Body of pancreas (tissue), 4 donors: ENCODE measurements at regions not wholly inside any gene's neighbourhood (a gene's known extent, or its start where the extent isn't known, plus 50 kb on each side); places are given as distances from the start of the nearest gene placed in this dataset.

Source experiments
- POLR2A ChIP-seq, 3 donors: fragments of 450-650 bp; IDR thresholded peaks; one replicate each; pipeline ENCODE4 v1.6.1; 2016; ENCODE audit warnings: antibody characterized with exemption in 3 of 3, mild to moderate bottlenecking in 2 of 3
- TF ChIP-seq, protein P1 (sequence below), 7 experiments: fragments of 450-650 bp in 4 of 7; fragments of 200-600 bp in 3 of 7; sonication (generic) in 3 of 7; IDR thresholded peaks; one replicate each; pipeline ENCODE4 v1.5.1; 2016 to 2019; ENCODE audit warnings: antibody characterized with exemption in 7 of 7

DNA sequence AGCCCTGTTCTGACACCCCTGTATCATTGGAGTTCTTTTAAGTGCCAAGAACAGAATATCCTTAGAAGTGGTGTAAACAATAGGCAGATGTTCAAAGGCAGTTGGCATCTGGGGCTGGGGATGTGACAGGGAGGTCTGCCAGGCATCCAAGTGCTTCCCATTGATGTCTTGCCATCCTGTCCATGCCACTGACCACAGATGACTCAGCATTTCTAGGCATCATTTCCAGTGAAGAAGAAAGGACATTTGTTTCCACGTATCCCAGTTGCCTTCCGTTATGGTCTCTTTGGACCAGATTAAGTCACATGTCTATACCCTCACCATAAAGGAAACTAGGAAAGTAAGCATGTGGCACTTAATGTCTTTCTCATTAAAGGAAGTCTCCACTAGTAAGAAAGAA, 76.7 kb upstream of the BARX2 start:
- TF ChIP-seq, protein P1, sequence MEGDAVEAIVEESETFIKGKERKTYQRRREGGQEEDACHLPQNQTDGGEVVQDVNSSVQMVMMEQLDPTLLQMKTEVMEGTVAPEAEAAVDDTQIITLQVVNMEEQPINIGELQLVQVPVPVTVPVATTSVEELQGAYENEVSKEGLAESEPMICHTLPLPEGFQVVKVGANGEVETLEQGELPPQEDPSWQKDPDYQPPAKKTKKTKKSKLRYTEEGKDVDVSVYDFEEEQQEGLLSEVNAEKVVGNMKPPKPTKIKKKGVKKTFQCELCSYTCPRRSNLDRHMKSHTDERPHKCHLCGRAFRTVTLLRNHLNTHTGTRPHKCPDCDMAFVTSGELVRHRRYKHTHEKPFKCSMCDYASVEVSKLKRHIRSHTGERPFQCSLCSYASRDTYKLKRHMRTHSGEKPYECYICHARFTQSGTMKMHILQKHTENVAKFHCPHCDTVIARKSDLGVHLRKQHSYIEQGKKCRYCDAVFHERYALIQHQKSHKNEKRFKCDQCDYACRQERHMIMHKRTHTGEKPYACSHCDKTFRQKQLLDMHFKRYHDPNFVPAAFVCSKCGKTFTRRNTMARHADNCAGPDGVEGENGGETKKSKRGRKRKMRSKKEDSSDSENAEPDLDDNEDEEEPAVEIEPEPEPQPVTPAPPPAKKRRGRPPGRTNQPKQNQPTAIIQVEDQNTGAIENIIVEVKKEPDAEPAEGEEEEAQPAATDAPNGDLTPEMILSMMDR (IDR thresholded peaks at IDR 0.05): no peak
- no peak for TF ChIP-seq POLR2A (IDR thresholded peaks at IDR 0.05)
